GM19035 (cell line): ENCODE measurements at regions not wholly inside any gene's neighbourhood (a gene's known extent, or its start where the extent isn't known, plus 50 kb on each side); places are given as distances from the start of the nearest gene placed in this dataset.

ENCODE experiments used
- ATAC-seq: cut with Tn5 transposase; IDR thresholded peaks from one replicate; pipeline ENCODE4 v1.9.1; 2021; ENCODE audit not compliant: unreplicated experiment

GRCh38 chr12:75844049-75844770 is 187.4 kb downstream of the PHLDA1 start:
- ATAC-seq = no peak

GRCh38 chr12:75842090-75842489 is 189.5 kb downstream of the PHLDA1 start:
- no peak for ATAC-seq

GRCh38 chr12:75840994-75841355 is 190.6 kb downstream of the PHLDA1 start:
- no peak for ATAC-seq

GRCh38 chr12:75838309-75838708 is 193.3 kb downstream of the PHLDA1 start:
- no peak for ATAC-seq

GRCh38 chr12:75837700-75838099 is 193.9 kb downstream of the PHLDA1 start:
- ATAC-seq = no peak

GRCh38 chr12:75836533-75836932 is 195.0 kb downstream of the PHLDA1 start:
- no peak for ATAC-seq

- ATAC-seq = no peak
Measured at GRCh38 chr12:75834591-75834990, 197.0 kb downstream of the PHLDA1 start.

- ATAC-seq = no peak
Measured at GRCh38 chr12:75833268-75833667, 198.3 kb downstream of the PHLDA1 start.

GRCh38 chr12:75831402-75831801 is 200.2 kb downstream of the PHLDA1 start:
- no peak for ATAC-seq

- ATAC-seq = no peak
Measured at GRCh38 chr12:75827061-75827460, 204.5 kb downstream of the PHLDA1 start.

- no peak for ATAC-seq
Measured at GRCh38 chr12:75825686-75826085, 205.9 kb downstream of the PHLDA1 start.

GRCh38 chr12:75823475-75823874 is 208.1 kb downstream of the PHLDA1 start:
- no peak for ATAC-seq

GRCh38 chr12:75822416-75822815 is 209.2 kb downstream of the PHLDA1 start:
- ATAC-seq = no peak

GRCh38 chr12:75820848-75821578 is 210.6 kb downstream of the PHLDA1 start:
- ATAC-seq = no peak

GRCh38 chr12:75820071-75820470 is 211.5 kb downstream of the PHLDA1 start:
- no peak for ATAC-seq

- ATAC-seq = no peak
Measured at GRCh38 chr12:75819512-75819911, 212.1 kb downstream of the PHLDA1 start.

GRCh38 chr12:75818863-75819262 is 212.7 kb downstream of the PHLDA1 start:
- ATAC-seq = no peak

GRCh38 chr12:75816897-75817296 is 214.7 kb downstream of the PHLDA1 start:
- no peak for ATAC-seq

- ATAC-seq = no peak
Measured at GRCh38 chr12:75815756-75816155, 215.8 kb downstream of the PHLDA1 start.

- no peak for ATAC-seq
Measured at GRCh38 chr12:75814851-75815754, 216.5 kb downstream of the PHLDA1 start.

- ATAC-seq = peak; percentile 48
Measured at GRCh38 chr12:75813072-75813471, 218.5 kb downstream of the PHLDA1 start.
